PC-3 (cell line): ENCODE measurements at regions not wholly inside any gene's neighbourhood (a gene's known extent, or its start where the extent isn't known, plus 50 kb on each side); places are given as distances from the start of the nearest gene placed in this dataset.

ENCODE experiments used
- ATAC-seq: fragments of 200-7000 bp; cut with Tn5 transposase; 2 replicates; pipeline ENCODE4 v1.9.1; 2020; ENCODE audit warnings: mild to moderate bottlenecking, moderate library complexity
- BruUV-seq: library from RNA; stranded (reverse); fragments of 400-500 nt; replicated peaks from 2 replicates; lab custom pipeline; 2021; lab: Mats Ljungman, UMichigan
- CTCF ChIA-PET: fragments of 300-600 bp; sonication (Branson Sonifier 250); formaldehyde crosslinking; loops from one replicate; lab custom pipeline; 2022; ENCODE audit warnings: antibody characterized with exemption; lab: Charles Lee
- POLR2A ChIA-PET: fragments of 300-600 bp; sonication (Branson Sonifier 250); formaldehyde crosslinking; loops from one replicate; lab custom pipeline; 2022; ENCODE audit warnings: antibody characterized with exemption; ENCODE audit not compliant: unreplicated experiment; lab: Charles Lee
- DNase-seq: peaks from one replicate; pipeline ENCODE4 v3.0.0-alpha.2; 2015
- H2AFZ ChIP-seq: fragments of 300-600 bp; sonication (generic); 2 replicates; pipeline ENCODE4 v1.6.0; 2016; ENCODE audit warnings: antibody characterized with exemption, low read length
- H3F3A ChIP-seq: fragments of 300-600 bp; sonication (generic); one replicate; pipeline ENCODE4 v1.6.0; 2017; ENCODE audit warnings: antibody characterized with exemption, low read length, control low read depth, mild to moderate bottlenecking; ENCODE audit not compliant: unreplicated experiment
- H3K27ac ChIP-seq: fragments of 300-600 bp; sonication (generic); 2 replicates; pipeline ENCODE4 v1.5.1; 2016; ENCODE audit warnings: mild to moderate bottlenecking, low read length
- H3K27me3 ChIP-seq: fragments of 300-600 bp; sonication (generic); 2 replicates; pipeline ENCODE4 v1.6.1; 2016; ENCODE audit warnings: low read length, mixed read lengths
- H3K36me3 ChIP-seq: fragments of 300-600 bp; sonication (generic); 2 replicates; pipeline ENCODE4 v1.6.1; 2016; ENCODE audit warnings: low read depth, mixed run types, low read length, mixed read lengths
- H3K4me1 ChIP-seq: fragments of 300-600 bp; sonication (generic); 2 replicates; pipeline ENCODE4 v1.5.1; 2016; ENCODE audit warnings: low read length; ENCODE audit not compliant: insufficient read depth
- H3K4me2 ChIP-seq: fragments of 300-600 bp; sonication (generic); 2 replicates; pipeline ENCODE4 v1.6.0; 2016; ENCODE audit warnings: low read length
- H3K4me3 ChIP-seq: fragments of 300-600 bp; sonication (generic); 2 replicates; pipeline ENCODE4 v1.5.1; 2016; ENCODE audit warnings: mild to moderate bottlenecking, low read length, mixed read lengths
- H3K79me2 ChIP-seq: fragments of 300-600 bp; sonication (generic); 2 replicates; pipeline ENCODE4 v1.6.1; 2017; ENCODE audit warnings: low read length, mixed read lengths
- H3K9ac ChIP-seq: fragments of 300-600 bp; sonication (generic); 2 replicates; pipeline ENCODE4 v1.6.0; 2016; ENCODE audit warnings: mild to moderate bottlenecking, low read length
- H3K9me2 ChIP-seq: fragments of 300-600 bp; sonication (generic); replicated peaks from 2 replicates; pipeline ENCODE4 v1.6.1; 2016; ENCODE audit warnings: mixed run types, low read length, mixed read lengths
- H3K9me3 ChIP-seq: fragments of 300-600 bp; sonication (generic); 2 replicates; pipeline ENCODE4 v1.6.1; 2016; ENCODE audit warnings: low read length, mixed read lengths
- H4K20me1 ChIP-seq: fragments of 300-600 bp; sonication (generic); 2 replicates; pipeline ENCODE4 v1.6.1; 2016; ENCODE audit warnings: low read length, mixed read lengths
- CTCF ChIP-seq: fragments of 300-600 bp; sonication (generic); conservative IDR thresholded peaks from 2 replicates; pipeline ENCODE4 v1.5.1; 2017; ENCODE audit warnings: antibody characterized with exemption, low read depth, mild to moderate bottlenecking, low read length
- EZH2 ChIP-seq: fragments of 300-600 bp; sonication (generic); IDR thresholded peaks from one replicate; pipeline ENCODE4 v1.6.1; 2017; ENCODE audit warnings: antibody characterized with exemption, mild to moderate bottlenecking, low read length; ENCODE audit not compliant: unreplicated experiment
- EZH2phosphoT487 ChIP-seq: fragments of 300-600 bp; sonication (generic); IDR thresholded peaks from 2 replicates; pipeline ENCODE4 v1.6.1; 2018; ENCODE audit warnings: mild to moderate bottlenecking, antibody characterized with exemption, low read length, borderline replicate concordance
- intact Hi-C: fragments of 100-400 bp; cut with micrococcal nuclease; formaldehyde crosslinking; loops from 2 replicates; pipeline ENCODE4 v1.9.0; 2023

- Histone ChIP-seq H3K9ac (no peak overlapping the region), H3K9me3 (no peaks in the 10 kb centered on the region), H3F3A (no peaks in the 10 kb centered on the region), H3K4me1 (no peaks in the 10 kb centered on the region), H3K79me2 (no peaks in the 10 kb centered on the region), H3K4me2 (no peak overlapping the region), H2AFZ (no peak overlapping the region), H3K27me3 (no peaks in the 10 kb centered on the region), H3K4me3 (no peak overlapping the region), H4K20me1 (no peaks in the 10 kb centered on the region), H3K9me2 (no peaks in the 10 kb centered on the region), H3K36me3 (no peaks in the 10 kb centered on the region), H3K27ac (no peak overlapping the region)
- TF ChIP-seq EZH2 = no peak
- no peak for TF ChIP-seq CTCF
- ChIA-PET POLR2A (interaction anchor here (0.6 kb wide), 1 partner anchor 13 kb away, joined by 3 read pairs; no protein-coding TSS in a partner anchor), CTCF (no interaction called here)
- ATAC-seq (no peak), DNase-seq (no peak)
- intact Hi-C loops = no loop called here
- no TSS peak for BruUV-seq
Observed at GRCh38 chr6:26172608-26172968, 85.4 kb downstream of the HFE start.

GRCh38 chr6:26173836-26174145, 86.6 kb downstream of the HFE start:
- ChIA-PET POLR2A (no interaction called here), CTCF (interaction anchor here (0.6 kb wide), 1 partner anchor 422 kb away, joined by 6 read pairs; no protein-coding TSS in a partner anchor)
- Histone ChIP-seq H3K4me1 (no peaks in the 10 kb centered on the region), H3K4me3 (no peak overlapping the region), H3K79me2 (no peaks in the 10 kb centered on the region), H3K4me2 (no peak overlapping the region), H3K27ac (no peak overlapping the region), H4K20me1 (no peaks in the 10 kb centered on the region), H2AFZ (no peak overlapping the region), H3K9ac (no peak overlapping the region), H3K9me3 (no peaks in the 10 kb centered on the region), H3K27me3 (no peaks in the 10 kb centered on the region), H3K36me3 (no peaks in the 10 kb centered on the region), H3F3A (no peaks in the 10 kb centered on the region), H3K9me2 (no peaks in the 10 kb centered on the region)
- DNase-seq (no peak), ATAC-seq (no peak)
- no peak for TF ChIP-seq CTCF
- intact Hi-C loops = loop anchor here (2.0 kb wide), 1 partner anchor 21 kb away; no protein-coding TSS in a partner anchor
- no TSS peak for BruUV-seq

- no peaks in the 10 kb centered on the region for H3K79me2 ChIP-seq
- intact Hi-C loops = loop anchor here (2.0 kb wide), 1 partner anchor 20 kb away; no protein-coding TSS in a partner anchor
- no peak for ATAC-seq
- no peak overlapping the region for H2AFZ ChIP-seq
- no peaks in the 10 kb centered on the region for H3K9me2 ChIP-seq
- TF ChIP-seq CTCF = no peak
- no peak for TF ChIP-seq EZH2phosphoT487
- no peak for TF ChIP-seq EZH2
- H3K9ac ChIP-seq = no peak overlapping the region
- ChIA-PET CTCF (interaction anchor here (0.7 to 1.1 kb wide), 3 partner anchors 23 to 420 kb away, joined by 4 to 5 read pairs (median 4); a partner anchor contains a TSS), POLR2A (interaction anchor here (0.7 kb wide), 1 partner anchor 147 kb away, joined by 12 read pairs; no protein-coding TSS in a partner anchor)
- H3K27me3 ChIP-seq = no peaks in the 10 kb centered on the region
- BruUV-seq = no TSS peak
- no peaks in the 10 kb centered on the region for H3K4me1 ChIP-seq
- no peak overlapping the region for H3K4me3 ChIP-seq
- no peaks in the 10 kb centered on the region for H3F3A ChIP-seq
- no peaks in the 10 kb centered on the region for H4K20me1 ChIP-seq
- H3K9me3 ChIP-seq = no peaks in the 10 kb centered on the region
- H3K4me2 ChIP-seq = no peak overlapping the region
- no peak overlapping the region for H3K27ac ChIP-seq
- H3K36me3 ChIP-seq = no peaks in the 10 kb centered on the region
- DNase-seq = no peak
Observed at GRCh38 chr6:26175033-26175427, 87.8 kb downstream of the HFE start.
